ENCODE measurements at regions not wholly inside any gene's neighbourhood (a gene's known extent, or its start where the extent isn't known, plus 50 kb on each side); places are given as distances from the start of the nearest gene placed in this dataset.

DNA sequence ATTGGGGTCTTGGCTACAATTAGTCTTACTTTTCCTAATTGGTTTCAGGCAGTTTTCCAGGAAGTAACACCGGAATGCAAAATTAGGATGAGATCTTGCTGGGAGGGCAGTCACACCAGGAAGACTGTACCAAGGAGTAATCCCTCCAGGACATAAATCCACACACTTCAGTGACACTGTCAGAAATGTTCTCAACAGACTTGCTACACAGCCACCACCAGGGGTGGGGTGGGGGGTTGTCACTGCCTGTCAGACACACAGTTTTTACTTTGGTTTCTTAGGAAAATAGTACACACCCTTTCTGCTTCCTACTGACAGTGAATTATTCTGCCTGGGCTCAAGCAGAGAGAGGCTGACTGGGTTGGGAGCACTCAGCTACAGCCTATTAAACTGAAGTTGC lies 102.9 kb upstream of the CCDC196 start:
- H3K4me1 ChIP-seq: peaks cover 0 to 6% of the 10 kb centered on the region in 2 donors
- no peaks in the 10 kb centered on the region for H3K9me3 ChIP-seq
- no peaks in the 10 kb centered on the region for H3K36me3 ChIP-seq
- TF ChIP-seq, protein P1, sequence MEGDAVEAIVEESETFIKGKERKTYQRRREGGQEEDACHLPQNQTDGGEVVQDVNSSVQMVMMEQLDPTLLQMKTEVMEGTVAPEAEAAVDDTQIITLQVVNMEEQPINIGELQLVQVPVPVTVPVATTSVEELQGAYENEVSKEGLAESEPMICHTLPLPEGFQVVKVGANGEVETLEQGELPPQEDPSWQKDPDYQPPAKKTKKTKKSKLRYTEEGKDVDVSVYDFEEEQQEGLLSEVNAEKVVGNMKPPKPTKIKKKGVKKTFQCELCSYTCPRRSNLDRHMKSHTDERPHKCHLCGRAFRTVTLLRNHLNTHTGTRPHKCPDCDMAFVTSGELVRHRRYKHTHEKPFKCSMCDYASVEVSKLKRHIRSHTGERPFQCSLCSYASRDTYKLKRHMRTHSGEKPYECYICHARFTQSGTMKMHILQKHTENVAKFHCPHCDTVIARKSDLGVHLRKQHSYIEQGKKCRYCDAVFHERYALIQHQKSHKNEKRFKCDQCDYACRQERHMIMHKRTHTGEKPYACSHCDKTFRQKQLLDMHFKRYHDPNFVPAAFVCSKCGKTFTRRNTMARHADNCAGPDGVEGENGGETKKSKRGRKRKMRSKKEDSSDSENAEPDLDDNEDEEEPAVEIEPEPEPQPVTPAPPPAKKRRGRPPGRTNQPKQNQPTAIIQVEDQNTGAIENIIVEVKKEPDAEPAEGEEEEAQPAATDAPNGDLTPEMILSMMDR (IDR thresholded peaks at IDR 0.05): no peak
- H3K27ac ChIP-seq: no peak overlapping the region
- no peak overlapping the region for H3K4me3 ChIP-seq
- DNase-seq (ENCODE audit: low spot score in 2 of 2): no peak
- H3K27me3 ChIP-seq: no peaks in the 10 kb centered on the region
- intact Hi-C loops (cut with DNase I): no loop called here

DNA sequence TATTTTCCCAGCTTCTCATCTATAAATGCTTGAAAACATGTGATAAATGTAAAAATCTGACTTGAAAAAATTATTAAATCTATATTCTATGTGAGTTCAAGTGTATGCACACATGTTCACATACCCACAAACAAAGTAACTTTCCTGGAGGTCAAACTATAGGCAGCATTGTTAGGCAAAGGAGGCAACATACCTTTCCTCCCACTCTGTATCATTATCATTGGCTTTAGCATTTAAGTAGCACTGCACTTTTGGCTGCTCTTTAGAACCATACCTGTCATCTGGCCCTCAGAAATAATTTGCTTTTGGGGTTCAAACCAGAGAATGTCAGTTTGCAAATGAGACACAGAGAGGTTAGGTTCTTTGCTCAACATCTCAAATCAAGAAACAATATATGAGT lies 102.4 kb upstream of the CCDC196 start:
- H3K27me3 ChIP-seq: no peaks in the 10 kb centered on the region
- no peak for DNase-seq (ENCODE audit: low spot score in 2 of 2)
- H3K36me3 ChIP-seq: no peaks in the 10 kb centered on the region
- TF ChIP-seq, protein P1 (IDR thresholded peaks at IDR 0.05): no peak
- H3K27ac ChIP-seq: no peak overlapping the region
- peaks cover 0 to 6% of the 10 kb centered on the region in 2 donors for H3K4me1 ChIP-seq
- no peaks in the 10 kb centered on the region for H3K9me3 ChIP-seq
- intact Hi-C loops (cut with DNase I): no loop called here
- no peak overlapping the region for H3K4me3 ChIP-seq

DNA sequence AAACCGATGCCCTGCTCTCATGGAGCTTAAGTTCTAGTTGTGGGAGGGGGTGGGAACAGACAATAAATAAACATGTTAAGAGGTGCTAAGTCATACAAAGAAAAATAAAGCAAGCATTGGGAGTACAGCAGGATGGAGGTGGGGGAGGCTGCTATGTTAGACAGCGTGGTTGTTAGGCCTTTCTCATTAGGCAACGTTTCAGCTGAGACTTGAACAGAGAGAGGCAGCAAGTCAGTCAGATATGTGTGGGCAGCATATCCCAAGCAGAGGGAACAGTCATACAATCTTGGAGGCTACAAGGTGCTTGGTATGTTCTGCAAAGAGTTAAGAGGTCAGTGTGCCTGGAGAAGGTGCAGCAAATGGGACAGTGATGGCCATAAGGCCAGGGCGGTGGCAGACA lies 97.7 kb upstream of the CCDC196 start:
- H3K27ac ChIP-seq: no peak overlapping the region
- no peaks in the 10 kb centered on the region for H3K9me3 ChIP-seq
- intact Hi-C loops (cut with DNase I): no loop called here
- H3K4me3 ChIP-seq: no peak overlapping the region
- no peak for DNase-seq (ENCODE audit: low spot score in 2 of 2)
- no peaks in the 10 kb centered on the region for H3K27me3 ChIP-seq
- H3K36me3 ChIP-seq: no peaks in the 10 kb centered on the region
- TF ChIP-seq, protein P1 (IDR thresholded peaks at IDR 0.05): no peak
- no peaks in the 10 kb centered on the region for H3K4me1 ChIP-seq

DNA sequence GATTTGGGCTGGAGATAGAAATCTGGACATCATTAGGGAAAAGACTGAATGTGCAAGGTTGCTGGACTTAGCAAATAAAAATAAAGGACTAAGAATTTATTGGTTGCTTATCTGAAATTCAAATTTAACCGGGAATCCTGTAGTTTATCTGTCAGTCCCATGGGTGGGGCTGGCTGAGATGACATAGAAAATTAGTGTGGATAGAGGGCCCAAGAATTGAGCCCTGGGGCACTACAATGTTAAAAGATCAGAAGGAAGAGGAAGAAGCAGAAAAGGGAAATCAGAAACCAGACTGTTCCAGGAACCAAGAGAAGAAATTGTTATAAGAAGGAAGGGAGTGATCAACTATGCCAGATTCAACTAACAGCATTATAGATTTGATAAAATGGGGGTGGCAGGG lies 96.7 kb upstream of the CCDC196 start:
- Histone ChIP-seq H3K4me3 (no peak overlapping the region), H3K4me1 (no peaks in the 10 kb centered on the region), H3K9me3 (no peaks in the 10 kb centered on the region), H3K27ac (no peak overlapping the region), H3K27me3 (no peaks in the 10 kb centered on the region), H3K36me3 (no peaks in the 10 kb centered on the region)
- TF ChIP-seq, protein P1 (IDR thresholded peaks at IDR 0.05): no peak
- intact Hi-C loops (cut with DNase I): no loop called here
- no peak for DNase-seq (ENCODE audit: low spot score in 2 of 2)

DNA sequence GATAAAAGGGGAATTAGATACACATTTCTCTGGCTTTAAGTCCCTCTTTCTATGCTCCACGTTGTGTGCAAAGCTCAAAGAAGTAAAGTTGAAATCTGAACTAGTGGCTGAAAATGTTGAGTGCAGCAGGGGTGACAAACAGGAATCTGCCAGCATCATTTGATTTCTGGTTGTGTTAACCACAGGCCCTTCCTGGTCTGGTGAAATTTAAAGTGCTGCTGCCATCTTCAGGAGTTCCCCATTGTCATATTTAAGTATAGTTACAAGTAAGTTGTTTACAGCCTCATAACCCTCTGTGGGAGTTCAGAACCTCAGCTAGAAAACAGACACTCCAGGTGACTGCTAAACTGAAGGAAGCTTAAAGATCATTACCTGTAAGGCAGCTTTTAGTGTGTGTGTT lies 90.9 kb upstream of the CCDC196 start:
- intact Hi-C loops (cut with DNase I): no loop called here
- DNase-seq (ENCODE audit: low spot score in 2 of 2): no peak
- TF ChIP-seq, protein P1 (IDR thresholded peaks at IDR 0.05): no peak
- no peaks in the 10 kb centered on the region for H3K4me1 ChIP-seq
- H3K27ac ChIP-seq: no peak overlapping the region
- no peak overlapping the region for H3K4me3 ChIP-seq
- H3K36me3 ChIP-seq: no peaks in the 10 kb centered on the region
- no peaks in the 10 kb centered on the region for H3K27me3 ChIP-seq
- H3K9me3 ChIP-seq: no peaks in the 10 kb centered on the region

DNA sequence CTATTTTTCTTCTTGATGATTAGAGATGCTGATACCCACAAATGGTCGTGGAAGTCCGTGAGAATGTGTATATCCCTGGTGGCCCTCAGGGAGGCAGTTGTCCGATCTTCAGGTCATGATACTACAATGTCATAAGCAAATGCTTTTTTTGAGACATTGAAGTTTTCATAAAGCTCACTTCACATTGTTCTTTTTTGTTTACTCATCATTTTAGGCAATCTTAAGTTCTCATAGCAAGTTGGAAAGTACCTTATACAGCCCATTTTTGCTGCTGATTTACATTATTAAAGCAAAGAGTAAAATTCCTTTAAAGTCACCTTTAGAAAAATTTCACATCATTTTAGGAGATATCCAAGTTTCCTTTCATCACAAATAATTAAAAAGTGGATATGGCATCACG lies 90.0 kb upstream of the CCDC196 start:
- Histone ChIP-seq H3K4me1 (no peaks in the 10 kb centered on the region), H3K9me3 (no peaks in the 10 kb centered on the region), H3K27me3 (no peaks in the 10 kb centered on the region), H3K4me3 (no peak overlapping the region), H3K36me3 (no peaks in the 10 kb centered on the region), H3K27ac (no peak overlapping the region)
- no peak for DNase-seq (ENCODE audit: low spot score in 2 of 2)
- intact Hi-C loops (cut with DNase I): no loop called here
- TF ChIP-seq, protein P1 (IDR thresholded peaks at IDR 0.05): no peak

Data from ascending aorta (tissue), 2 donors.